WTC11 (cell line): ENCODE measurements at regions not wholly inside any gene's neighbourhood (a gene's known extent, or its start where the extent isn't known, plus 50 kb on each side); places are given as distances from the start of the nearest gene placed in this dataset.

Experiments
- ATF1 ChIP-seq: sonication (generic); formaldehyde crosslinking; IDR thresholded peaks from 2 replicates; pipeline ENCODE4 v1.8.1; 2023; ENCODE audit warnings: mild to moderate bottlenecking, moderate library complexity, missing genetic modification reagents
- CTCF ChIP-seq: fragments of 200-600 bp; IDR thresholded peaks from 2 replicates; pipeline ENCODE4 v1.8.0; 2022; ENCODE audit warnings: antibody characterized with exemption
- IRF2 ChIP-seq: sonication (generic); formaldehyde crosslinking; IDR thresholded peaks from 2 replicates; pipeline ENCODE4 v1.8.0; 2022; ENCODE audit warnings: low read depth, missing genetic modification reagents, borderline replicate concordance
- JUN ChIP-seq: sonication (generic); formaldehyde crosslinking; IDR thresholded peaks from 2 replicates; pipeline ENCODE4 v1.8.0; 2023; ENCODE audit warnings: mild to moderate bottlenecking, missing genetic modification reagents
- USF2 ChIP-seq: sonication (generic); formaldehyde crosslinking; IDR thresholded peaks from 2 replicates; pipeline ENCODE4 v1.8.1; 2023; ENCODE audit warnings: mild to moderate bottlenecking, missing genetic modification reagents, moderate library complexity
- ZNF121 ChIP-seq: sonication (generic); formaldehyde crosslinking; IDR thresholded peaks from 2 replicates; pipeline ENCODE4 v1.8.0; 2023; ENCODE audit warnings: missing genetic modification reagents

GRCh38 chr15:58311556-58311955 is 120.2 kb upstream of the LIPC start:
- TF ChIP-seq ATF1 (CRISPR knock-in tag): no peak
- no peak for TF ChIP-seq USF2
- no peak for TF ChIP-seq CTCF
- TF ChIP-seq ZNF121 (CRISPR knock-in tag): no peak
- no peak for TF ChIP-seq IRF2 (CRISPR knock-in tag)
- TF ChIP-seq JUN (CRISPR knock-in tag): no peak
